ENCODE measurements at regions not wholly inside any gene's neighbourhood (a gene's known extent, or its start where the extent isn't known, plus 50 kb on each side); places are given as distances from the start of the nearest gene placed in this dataset.
A peak's percentile ranks its signal among the peaks of the same experiment; 100 is the strongest.

GRCh38 chr6:153538491-153538890, 407.4 kb upstream of the RGS17 start:
- no peak for DNase-seq (ENCODE audit: low read depth)
- no peak overlapping the region for H3K4me3 ChIP-seq (ENCODE audit: low read depth, low read length)
- TF ChIP-seq, protein P1, sequence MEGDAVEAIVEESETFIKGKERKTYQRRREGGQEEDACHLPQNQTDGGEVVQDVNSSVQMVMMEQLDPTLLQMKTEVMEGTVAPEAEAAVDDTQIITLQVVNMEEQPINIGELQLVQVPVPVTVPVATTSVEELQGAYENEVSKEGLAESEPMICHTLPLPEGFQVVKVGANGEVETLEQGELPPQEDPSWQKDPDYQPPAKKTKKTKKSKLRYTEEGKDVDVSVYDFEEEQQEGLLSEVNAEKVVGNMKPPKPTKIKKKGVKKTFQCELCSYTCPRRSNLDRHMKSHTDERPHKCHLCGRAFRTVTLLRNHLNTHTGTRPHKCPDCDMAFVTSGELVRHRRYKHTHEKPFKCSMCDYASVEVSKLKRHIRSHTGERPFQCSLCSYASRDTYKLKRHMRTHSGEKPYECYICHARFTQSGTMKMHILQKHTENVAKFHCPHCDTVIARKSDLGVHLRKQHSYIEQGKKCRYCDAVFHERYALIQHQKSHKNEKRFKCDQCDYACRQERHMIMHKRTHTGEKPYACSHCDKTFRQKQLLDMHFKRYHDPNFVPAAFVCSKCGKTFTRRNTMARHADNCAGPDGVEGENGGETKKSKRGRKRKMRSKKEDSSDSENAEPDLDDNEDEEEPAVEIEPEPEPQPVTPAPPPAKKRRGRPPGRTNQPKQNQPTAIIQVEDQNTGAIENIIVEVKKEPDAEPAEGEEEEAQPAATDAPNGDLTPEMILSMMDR (IDR thresholded peaks at IDR 0.05; ENCODE audit: insufficient read depth, low read length), result no peak

DNA sequence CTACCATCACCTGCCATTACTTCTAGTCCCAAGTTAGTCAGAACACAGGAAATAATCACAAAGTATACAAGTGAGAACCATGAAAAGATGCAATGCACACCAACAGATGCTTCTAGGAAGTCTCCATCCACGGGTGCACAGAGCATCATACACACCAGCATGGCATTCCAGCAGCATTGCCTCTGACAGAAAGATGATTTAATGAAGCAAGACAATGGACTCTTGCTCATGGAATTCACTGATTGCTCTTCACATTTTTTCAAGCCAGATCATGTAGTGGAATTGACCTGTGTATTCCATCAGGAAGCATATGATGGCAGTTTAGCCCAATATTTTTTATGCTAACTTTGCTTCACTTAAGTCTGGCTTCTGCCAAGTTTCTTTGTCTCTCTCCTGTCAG, 406.3 kb upstream of the RGS17 start:
- H3K4me3 ChIP-seq (ENCODE audit: low read depth, low read length), result no peak overlapping the region
- TF ChIP-seq, protein P1 (IDR thresholded peaks at IDR 0.05; ENCODE audit: insufficient read depth, low read length), result no peak
- no peak for DNase-seq (ENCODE audit: low read depth)

DNA sequence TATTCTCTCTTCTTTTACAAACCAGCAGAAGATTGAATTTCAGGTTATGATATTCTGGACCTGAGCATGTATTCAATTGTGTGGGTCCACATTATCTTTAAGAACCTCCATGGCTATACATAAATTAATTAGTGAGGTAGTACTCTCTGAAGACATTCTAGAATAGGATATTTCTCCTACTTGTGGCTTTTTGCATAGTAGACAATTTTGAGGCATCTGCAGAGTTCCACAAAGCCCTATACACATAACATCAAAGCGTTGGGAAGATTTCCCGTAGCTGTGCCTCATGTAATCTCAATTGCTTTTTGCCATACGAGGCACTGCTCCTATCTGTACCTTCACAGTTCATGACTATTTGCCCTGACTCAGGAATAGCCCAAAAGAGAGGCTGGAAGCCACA, 395.4 kb upstream of the RGS17 start:
- DNase-seq (ENCODE audit: low read depth), result no peak
- H3K4me3 ChIP-seq (ENCODE audit: low read depth, low read length), result no peak overlapping the region
- TF ChIP-seq, protein P1 (IDR thresholded peaks at IDR 0.05; ENCODE audit: insufficient read depth, low read length), result no peak

GRCh38 chr6:153525998-153526397, 394.9 kb upstream of the RGS17 start:
- no peak for DNase-seq (ENCODE audit: low read depth)
- H3K4me3 ChIP-seq (ENCODE audit: low read depth, low read length), result no peak overlapping the region
- TF ChIP-seq, protein P1 (IDR thresholded peaks at IDR 0.05; ENCODE audit: insufficient read depth, low read length), result no peak

DNA sequence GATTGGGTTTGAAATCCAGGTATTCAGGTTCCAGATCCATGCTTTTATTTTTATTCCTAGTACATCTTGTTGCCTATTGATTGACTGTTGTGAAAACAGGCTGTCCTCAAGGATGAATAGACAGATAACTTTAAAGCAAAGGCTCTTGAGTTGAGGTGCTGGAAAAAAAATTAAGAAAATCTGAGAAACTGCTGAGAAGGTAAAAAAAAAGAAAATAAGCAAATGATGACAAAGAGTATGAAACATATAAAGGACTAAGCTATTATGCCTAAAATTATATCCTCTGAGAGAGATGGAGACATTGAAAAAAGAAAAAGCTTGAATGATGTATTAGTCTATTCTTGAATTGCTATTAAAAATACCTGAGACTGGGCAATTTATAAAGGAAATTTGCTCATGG, 392.3 kb upstream of the RGS17 start:
- TF ChIP-seq, protein P1 (IDR thresholded peaks at IDR 0.05; ENCODE audit: insufficient read depth, low read length), result no peak

GRCh38 chr6:153511896-153512496, 380.9 kb upstream of the RGS17 start:
- peak; percentile 44 for DNase-seq (ENCODE audit: low read depth)

More for the DNA sequence above, 392.3 kb upstream of the RGS17 start:
- DNase-seq (ENCODE audit: low read depth), result no peak
- no peak overlapping the region for H3K4me3 ChIP-seq (ENCODE audit: low read depth, low read length)

More at GRCh38 chr6:153511896-153512496, 380.9 kb upstream of the RGS17 start:
- H3K4me3 ChIP-seq (ENCODE audit: low read depth, low read length), result no peak overlapping the region
- TF ChIP-seq, protein P1 (IDR thresholded peaks at IDR 0.05; ENCODE audit: insufficient read depth, low read length), result peak; percentile 73
